NCI-H1930 (cell line): ENCODE measurements at regions not wholly inside any gene's neighbourhood (a gene's known extent, or its start where the extent isn't known, plus 50 kb on each side); places are given as distances from the start of the nearest gene placed in this dataset.
"Not testable (repeated sequence)": the region's sequence is repeated elsewhere in the genome, so short reads cannot be mapped to it uniquely, and the experiment has no call there.

ENCODE experiments used
- DNase-seq, 2 experiments: peaks; one replicate each; lab custom pipeline; 2025; lab: John Stamatoyannopoulos, UW

- DNase-seq: no peak
These were observed 82.1 kb upstream of the PPP2R2D start for GRCh38 chr10:131818510-131819234.

- no peak for DNase-seq
These were observed 81.4 kb upstream of the PPP2R2D start for GRCh38 chr10:131819241-131820072.

GRCh38 chr10:131820626-131821025 lies 80.2 kb upstream of the PPP2R2D start:
- no peak for DNase-seq

GRCh38 chr10:131821378-131822012 lies 79.3 kb upstream of the PPP2R2D start:
- DNase-seq: no peak

GRCh38 chr10:131822013-131822691 lies 78.7 kb upstream of the PPP2R2D start:
- DNase-seq: no peak

GRCh38 chr10:131822692-131823245 lies 78.0 kb upstream of the PPP2R2D start:
- DNase-seq: no peak

GRCh38 chr10:131823601-131824099 lies 77.2 kb upstream of the PPP2R2D start:
- DNase-seq: not testable (repeated sequence)

- no peak for DNase-seq
These were observed 76.2 kb upstream of the PPP2R2D start for GRCh38 chr10:131824371-131825149.

GRCh38 chr10:131825150-131825848 lies 75.5 kb upstream of the PPP2R2D start:
- no peak for DNase-seq

- no peak for DNase-seq
These were observed 74.7 kb upstream of the PPP2R2D start for GRCh38 chr10:131825960-131826650.

- no peak for DNase-seq
These were observed 71.5 kb upstream of the PPP2R2D start for GRCh38 chr10:131829156-131829930.

- no peak for DNase-seq
These were observed 70.2 kb upstream of the PPP2R2D start for GRCh38 chr10:131830446-131831130.

GRCh38 chr10:131831561-131831960 lies 69.2 kb upstream of the PPP2R2D start:
- no peak for DNase-seq

GRCh38 chr10:131832056-131832685 lies 68.6 kb upstream of the PPP2R2D start:
- DNase-seq: no peak

- DNase-seq: no peak
These were observed 67.8 kb upstream of the PPP2R2D start for GRCh38 chr10:131833013-131833412.

- DNase-seq: no peak
These were observed 67.2 kb upstream of the PPP2R2D start for GRCh38 chr10:131833446-131834080.

- no peak for DNase-seq
These were observed 66.5 kb upstream of the PPP2R2D start for GRCh38 chr10:131834152-131834810.
